ENCODE measurements at regions not wholly inside any gene's neighbourhood (a gene's known extent, or its start where the extent isn't known, plus 50 kb on each side); places are given as distances from the start of the nearest gene placed in this dataset.
"Not testable (repeated sequence)": the region's sequence is repeated elsewhere in the genome, so short reads cannot be mapped to it uniquely, and the experiment has no call there.

- no peaks in the 10 kb centered on the region for H3K36me3 Mint-ChIP-seq
- Histone ChIP-seq H3K79me2 (ENCODE audit: low read depth) (no peaks in the 10 kb centered on the region), H3K27ac (no peak overlapping the region), H3K9me3 (ENCODE audit: low read depth) (no peaks in the 10 kb centered on the region), H4K20me1 (ENCODE audit: low read depth) (no peaks in the 10 kb centered on the region), H3K9ac (no peak overlapping the region), H3K4me1 (no peaks in the 10 kb centered on the region), H3F3A (ENCODE audit: low read depth) (no peaks in the 10 kb centered on the region), H2AFZ (replicated peaks) (no peak overlapping the region), H3K36me3 (no peaks in the 10 kb centered on the region), H3K27me3 (no peaks in the 10 kb centered on the region), H3K4me2 (no peak overlapping the region), H3K4me3 (no peak overlapping the region)
- peaks cover 2% of the 10 kb centered on the region for H3K4me1 Mint-ChIP-seq
- no peak overlapping the region for H3K27ac Mint-ChIP-seq
- peaks cover 2% of the 10 kb centered on the region for H3K9me3 Mint-ChIP-seq
- no peak overlapping the region for H3K4me3 Mint-ChIP-seq
- no peaks in the 10 kb centered on the region for H3K27me3 Mint-ChIP-seq (ENCODE audit: insufficient read depth, low read depth)
- no peak for TF ChIP-seq CTCF (IDR thresholded peaks at IDR 0.05)
- no peak for TF ChIP-seq EZH2phosphoT487 (IDR thresholded peaks at IDR 0.05)
- TF ChIP-seq EZH2 (IDR thresholded peaks at IDR 0.05): no peak
- DNase-seq (ENCODE audit: low spot score): no peak
These were observed 98.3 kb upstream of the CTBP2 start for GRCh38 chr10:125258676-125259075.

GRCh38 chr10:125257521-125258108, 97.3 kb upstream of the CTBP2 start:
- peaks cover 2% of the 10 kb centered on the region for H3K4me1 Mint-ChIP-seq
- no peak overlapping the region for H3K4me2 ChIP-seq
- no peak for DNase-seq (ENCODE audit: low spot score)
- no peak overlapping the region for H3K9ac ChIP-seq
- H3K36me3 Mint-ChIP-seq: no peaks in the 10 kb centered on the region
- H3K27ac Mint-ChIP-seq: peak overlapping the region; percentile 70
- H3K9me3 ChIP-seq (ENCODE audit: low read depth): no peaks in the 10 kb centered on the region
- H3K79me2 ChIP-seq (ENCODE audit: low read depth): no peaks in the 10 kb centered on the region
- no peak overlapping the region for H3K27ac ChIP-seq
- peaks cover 2% of the 10 kb centered on the region for H3K9me3 Mint-ChIP-seq
- H4K20me1 ChIP-seq (ENCODE audit: low read depth): no peaks in the 10 kb centered on the region
- H3F3A ChIP-seq (ENCODE audit: low read depth): no peaks in the 10 kb centered on the region
- no peak overlapping the region for H3K4me3 Mint-ChIP-seq
- no peak overlapping the region for H2AFZ ChIP-seq (replicated peaks)
- no peaks in the 10 kb centered on the region for H3K27me3 ChIP-seq
- no peak overlapping the region for H3K4me3 ChIP-seq
- no peaks in the 10 kb centered on the region for H3K4me1 ChIP-seq
- H3K27me3 Mint-ChIP-seq (ENCODE audit: insufficient read depth, low read depth): no peaks in the 10 kb centered on the region
- no peaks in the 10 kb centered on the region for H3K36me3 ChIP-seq
- TF ChIP-seq EZH2phosphoT487 (IDR thresholded peaks at IDR 0.05) (no peak), CTCF (IDR thresholded peaks at IDR 0.05) (no peak), EZH2 (IDR thresholded peaks at IDR 0.05) (no peak)

GRCh38 chr10:125256026-125256425, 95.7 kb upstream of the CTBP2 start:
- H3K4me1 Mint-ChIP-seq: peaks cover 2% of the 10 kb centered on the region
- Histone ChIP-seq H3K4me1 (no peaks in the 10 kb centered on the region), H3K79me2 (ENCODE audit: low read depth) (no peaks in the 10 kb centered on the region), H3K9ac (no peak overlapping the region), H3K4me2 (no peak overlapping the region), H3K36me3 (no peaks in the 10 kb centered on the region), H3K27ac (no peak overlapping the region), H3K27me3 (no peaks in the 10 kb centered on the region), H4K20me1 (ENCODE audit: low read depth) (no peaks in the 10 kb centered on the region), H3K9me3 (ENCODE audit: low read depth) (no peaks in the 10 kb centered on the region), H3F3A (ENCODE audit: low read depth) (no peaks in the 10 kb centered on the region), H3K4me3 (no peak overlapping the region), H2AFZ (replicated peaks) (no peak overlapping the region)
- TF ChIP-seq EZH2 (IDR thresholded peaks at IDR 0.05): no peak
- H3K9me3 Mint-ChIP-seq: peaks cover 14% of the 10 kb centered on the region
- no peak overlapping the region for H3K4me3 Mint-ChIP-seq
- peaks cover 4% of the 10 kb centered on the region for H3K27me3 Mint-ChIP-seq (ENCODE audit: insufficient read depth, low read depth)
- peak overlapping the region; percentile 22 for H3K27ac Mint-ChIP-seq
- no peaks in the 10 kb centered on the region for H3K36me3 Mint-ChIP-seq
- DNase-seq (ENCODE audit: low spot score): no peak

GRCh38 chr10:125252937-125253336, 92.6 kb upstream of the CTBP2 start:
- H3K27me3 ChIP-seq: no peaks in the 10 kb centered on the region
- no peak for DNase-seq (ENCODE audit: low spot score)
- no peaks in the 10 kb centered on the region for H3F3A ChIP-seq (ENCODE audit: low read depth)
- H3K36me3 ChIP-seq: no peaks in the 10 kb centered on the region
- no peak overlapping the region for H3K4me3 ChIP-seq
- Mint-ChIP-seq H3K36me3 (no peaks in the 10 kb centered on the region), H3K27ac (no peak overlapping the region), H3K4me1 (no peaks in the 10 kb centered on the region), H3K4me3 (peak overlapping the region; percentile 19), H3K9me3 (peaks cover 17% of the 10 kb centered on the region), H3K27me3 (ENCODE audit: insufficient read depth, low read depth) (peaks cover 4% of the 10 kb centered on the region)
- no peaks in the 10 kb centered on the region for H4K20me1 ChIP-seq (ENCODE audit: low read depth)
- H3K4me1 ChIP-seq: no peaks in the 10 kb centered on the region
- no peak for TF ChIP-seq EZH2phosphoT487 (IDR thresholded peaks at IDR 0.05)
- TF ChIP-seq CTCF (IDR thresholded peaks at IDR 0.05): no peak
- no peaks in the 10 kb centered on the region for H3K9me3 ChIP-seq (ENCODE audit: low read depth)
- H2AFZ ChIP-seq (replicated peaks): no peak overlapping the region
- H3K27ac ChIP-seq: no peak overlapping the region
- no peak overlapping the region for H3K4me2 ChIP-seq
- H3K9ac ChIP-seq: no peak overlapping the region
- H3K79me2 ChIP-seq (ENCODE audit: low read depth): no peaks in the 10 kb centered on the region

GRCh38 chr10:125250834-125251233, 90.5 kb upstream of the CTBP2 start:
- not testable (repeated sequence) for H3K4me3 ChIP-seq; H3K36me3 ChIP-seq; H3K4me2 ChIP-seq; H3K27ac ChIP-seq; H4K20me1 ChIP-seq (ENCODE audit: low read depth); H3K27ac Mint-ChIP-seq; H3K4me1 Mint-ChIP-seq; H3K4me3 Mint-ChIP-seq; H2AFZ ChIP-seq (replicated peaks); H3K27me3 ChIP-seq; H3F3A ChIP-seq (ENCODE audit: low read depth); H3K9me3 ChIP-seq (ENCODE audit: low read depth); H3K36me3 Mint-ChIP-seq; H3K9ac ChIP-seq; H3K79me2 ChIP-seq (ENCODE audit: low read depth); DNase-seq (ENCODE audit: low spot score); H3K27me3 Mint-ChIP-seq (ENCODE audit: insufficient read depth, low read depth)
- peaks cover 15% of the 10 kb centered on the region for H3K4me1 ChIP-seq
- peaks cover 17% of the 10 kb centered on the region for H3K9me3 Mint-ChIP-seq

Data from neural progenitor cell (in vitro differentiated cells).